ENCODE measurements at regions not wholly inside any gene's neighbourhood (a gene's known extent, or its start where the extent isn't known, plus 50 kb on each side); places are given as distances from the start of the nearest gene placed in this dataset.

GRCh38 chr2:144877893-144878292, 358.0 kb upstream of the ZEB2 start:
- Histone ChIP-seq H3K4me1 (peaks cover 0 to 17% (median 0%) of the 10 kb centered on the region in 3 donors), H3K36me3 (no peaks in the 10 kb centered on the region), H3K9me3 (no peaks in the 10 kb centered on the region), H3K4me3 (no peak overlapping the region), H3K27ac (no peak overlapping the region), H3K27me3 (no peaks in the 10 kb centered on the region)
- no peak for TF ChIP-seq POLR2A (IDR thresholded peaks at IDR 0.05)
- whole genome bisulfite sequencing, 2 donors (ENCODE audit: low coverage in 1 of 2) = 83 to 95% methylated on average over 4 to 8 of the region's 8 CpGs
- ATAC-seq = no peak

- 84 to 88% methylated on average over 4 of the region's 4 CpGs for WGBS, 2 donors (ENCODE audit: low coverage in 1 of 2)
- no peak for ATAC-seq
- no peak for TF ChIP-seq CTCF (IDR thresholded peaks at IDR 0.05)
- no peak for TF ChIP-seq POLR2A (IDR thresholded peaks at IDR 0.05)
- TF ChIP-seq POLR2AphosphoS5 (IDR thresholded peaks at IDR 0.05) = no peak
- TF ChIP-seq EP300 (IDR thresholded peaks at IDR 0.05) = no peak
These were observed 356.1 kb upstream of the ZEB2 start for GRCh38 chr2:144876013-144876412.

GRCh38 chr2:144875290-144875969, 355.5 kb upstream of the ZEB2 start:
- WGBS, 2 donors (ENCODE audit: low coverage in 1 of 2) = 36 to 43% methylated on average over 3 of the region's 3 CpGs

More at GRCh38 chr2:144876013-144876412, 356.1 kb upstream of the ZEB2 start:
- H3K4me3 ChIP-seq = no peak overlapping the region
- no peak overlapping the region for H3K27ac ChIP-seq
- no peaks in the 10 kb centered on the region for H3K36me3 ChIP-seq
- H3K4me1 ChIP-seq = peaks cover 0 to 17% (median 0%) of the 10 kb centered on the region in 3 donors
- no peaks in the 10 kb centered on the region for H3K9me3 ChIP-seq
- no peaks in the 10 kb centered on the region for H3K27me3 ChIP-seq

GRCh38 chr2:144865670-144866069, 345.8 kb upstream of the ZEB2 start:
- Histone ChIP-seq H3K4me1 (no peaks in the 10 kb centered on the region), H3K27me3 (no peaks in the 10 kb centered on the region), H3K27ac (no peak overlapping the region), H3K9me3 (no peaks in the 10 kb centered on the region), H3K36me3 (no peaks in the 10 kb centered on the region), H3K4me3 (no peak overlapping the region)
- TF ChIP-seq EP300 (IDR thresholded peaks at IDR 0.05) = no peak
- no peak for TF ChIP-seq CTCF (IDR thresholded peaks at IDR 0.05)
- TF ChIP-seq POLR2AphosphoS5 (IDR thresholded peaks at IDR 0.05) = no peak
- no peak for TF ChIP-seq POLR2A (IDR thresholded peaks at IDR 0.05)
- no peak for ATAC-seq
- 94 to 100% methylated on average over 1 of the region's 1 CpG for WGBS, 2 donors (ENCODE audit: low coverage in 1 of 2)

More at GRCh38 chr2:144875290-144875969, 355.5 kb upstream of the ZEB2 start:
- Histone ChIP-seq H3K36me3 (no peaks in the 10 kb centered on the region), H3K27ac (no peak overlapping the region), H3K9me3 (no peaks in the 10 kb centered on the region), H3K4me3 (no peak overlapping the region), H3K4me1 (peaks cover 0 to 17% (median 0%) of the 10 kb centered on the region in 3 donors), H3K27me3 (no peaks in the 10 kb centered on the region)
- no peak for ATAC-seq
- TF ChIP-seq EP300 (IDR thresholded peaks at IDR 0.05) = no peak
- no peak for TF ChIP-seq CTCF (IDR thresholded peaks at IDR 0.05)
- TF ChIP-seq POLR2AphosphoS5 (IDR thresholded peaks at IDR 0.05) = no peak
- no peak for TF ChIP-seq POLR2A (IDR thresholded peaks at IDR 0.05)

GRCh38 chr2:144859716-144860115, 339.8 kb upstream of the ZEB2 start:
- WGBS, 2 donors (ENCODE audit: low coverage in 1 of 2) = 62 to 71% methylated on average over 3 to 4 of the region's 4 CpGs
- no peak for ATAC-seq

More at GRCh38 chr2:144859716-144860115, 339.8 kb upstream of the ZEB2 start:
- no peaks in the 10 kb centered on the region for H3K4me1 ChIP-seq
- H3K4me3 ChIP-seq = no peak overlapping the region
- H3K27me3 ChIP-seq = no peaks in the 10 kb centered on the region
- no peak overlapping the region for H3K27ac ChIP-seq
- no peaks in the 10 kb centered on the region for H3K36me3 ChIP-seq
- H3K9me3 ChIP-seq = peaks cover 0 to 3% (median 0%) of the 10 kb centered on the region in 3 donors
- no peak for TF ChIP-seq POLR2AphosphoS5 (IDR thresholded peaks at IDR 0.05)
- no peak for TF ChIP-seq EP300 (IDR thresholded peaks at IDR 0.05)
- no peak for TF ChIP-seq CTCF (IDR thresholded peaks at IDR 0.05)
- no peak for TF ChIP-seq POLR2A (IDR thresholded peaks at IDR 0.05)
